SK-N-MC (cell line): ENCODE measurements at regions not wholly inside any gene's neighbourhood (a gene's known extent, or its start where the extent isn't known, plus 50 kb on each side); places are given as distances from the start of the nearest gene placed in this dataset.

Source experiments
- EZH2 ChIP-seq: fragments of 200-600 bp; sonication (generic); IDR thresholded peaks from one replicate; pipeline ENCODE4 v1.6.1; 2017; ENCODE audit warnings: antibody characterized with exemption
- POLR2AphosphoS5 ChIP-seq: IDR thresholded peaks from 2 replicates; pipeline ENCODE4 v1.6.1; 2012; ENCODE audit warnings: mild to moderate bottlenecking, low read depth, low read length, borderline replicate concordance

GRCh38 chrX:114075073-114075673, 508.7 kb upstream of the HTR2C start:
- TF ChIP-seq POLR2AphosphoS5 (no peak), EZH2 (no peak)
